GM12874 (cell line): ENCODE measurements at regions not wholly inside any gene's neighbourhood (a gene's known extent, or its start where the extent isn't known, plus 50 kb on each side); places are given as distances from the start of the nearest gene placed in this dataset.

Experiments
- TF ChIP-seq, protein P1 (sequence below): IDR thresholded peaks from 2 replicates; pipeline ENCODE4 v1.5.1; 2011; ENCODE audit warnings: low read depth, mild to moderate bottlenecking, control low read depth, low read length, moderate library complexity; ENCODE audit not compliant: insufficient read depth

DNA sequence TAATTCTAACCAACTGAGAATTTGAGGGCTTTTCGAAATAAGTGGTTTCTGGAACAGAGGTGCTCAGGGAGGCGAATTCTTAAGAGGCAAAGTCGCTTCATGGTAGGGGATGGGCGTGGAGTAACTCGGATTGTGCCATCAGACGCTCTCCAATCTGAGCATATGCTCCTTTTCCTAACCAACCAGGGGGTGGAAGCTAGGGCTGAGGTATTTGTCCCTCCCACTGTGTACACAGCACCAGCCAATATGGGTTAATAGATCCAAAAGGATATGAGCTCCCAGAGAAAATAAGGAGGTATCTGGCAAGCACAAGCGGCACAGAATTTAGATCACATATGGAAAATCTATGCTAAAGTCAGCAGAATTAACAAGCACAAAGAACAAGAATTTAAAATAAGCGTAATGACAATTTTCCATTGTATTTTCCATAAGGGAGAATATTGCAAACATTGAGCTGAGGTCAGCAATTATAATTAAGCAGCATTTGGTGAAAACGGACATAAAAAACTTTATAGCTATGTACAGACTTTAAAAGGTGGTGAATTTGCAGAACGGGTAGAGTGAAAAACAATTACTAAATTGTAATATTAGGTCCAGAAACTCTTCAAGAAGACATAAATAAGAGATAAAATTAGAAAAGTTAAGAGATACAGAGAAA, 55.0 kb upstream of the PHACTR1 start:
- TF ChIP-seq, protein P1, sequence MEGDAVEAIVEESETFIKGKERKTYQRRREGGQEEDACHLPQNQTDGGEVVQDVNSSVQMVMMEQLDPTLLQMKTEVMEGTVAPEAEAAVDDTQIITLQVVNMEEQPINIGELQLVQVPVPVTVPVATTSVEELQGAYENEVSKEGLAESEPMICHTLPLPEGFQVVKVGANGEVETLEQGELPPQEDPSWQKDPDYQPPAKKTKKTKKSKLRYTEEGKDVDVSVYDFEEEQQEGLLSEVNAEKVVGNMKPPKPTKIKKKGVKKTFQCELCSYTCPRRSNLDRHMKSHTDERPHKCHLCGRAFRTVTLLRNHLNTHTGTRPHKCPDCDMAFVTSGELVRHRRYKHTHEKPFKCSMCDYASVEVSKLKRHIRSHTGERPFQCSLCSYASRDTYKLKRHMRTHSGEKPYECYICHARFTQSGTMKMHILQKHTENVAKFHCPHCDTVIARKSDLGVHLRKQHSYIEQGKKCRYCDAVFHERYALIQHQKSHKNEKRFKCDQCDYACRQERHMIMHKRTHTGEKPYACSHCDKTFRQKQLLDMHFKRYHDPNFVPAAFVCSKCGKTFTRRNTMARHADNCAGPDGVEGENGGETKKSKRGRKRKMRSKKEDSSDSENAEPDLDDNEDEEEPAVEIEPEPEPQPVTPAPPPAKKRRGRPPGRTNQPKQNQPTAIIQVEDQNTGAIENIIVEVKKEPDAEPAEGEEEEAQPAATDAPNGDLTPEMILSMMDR: no peak
